Uterus (tissue), 3 donors: ENCODE measurements at regions not wholly inside any gene's neighbourhood (a gene's known extent, or its start where the extent isn't known, plus 50 kb on each side); places are given as distances from the start of the nearest gene placed in this dataset.

Experiments used
- DNase-seq, 2 donors: peaks; one replicate each; pipeline ENCODE4 v3.0.0-alpha.2; 2019 to 2020
- H3K27ac ChIP-seq, 2 donors: fragments of 200-600 bp; sonication (generic); 1 replicate in 1 of 2; 2 replicates in 1 of 2; pipeline ENCODE4 v1.5.1; 2016 to 2018
- H3K27me3 ChIP-seq, 2 donors: fragments of 200-600 bp; sonication (generic); one replicate each; pipeline ENCODE4 v1.5.1; 2018 to 2019; ENCODE audit warnings: control low read depth in 1 of 2
- H3K36me3 ChIP-seq, 2 donors: fragments of 200-600 bp; sonication (generic); one replicate each; pipeline ENCODE4 v1.5.1; 2019; ENCODE audit warnings: control low read depth in 1 of 2
- H3K4me1 ChIP-seq, 2 donors: fragments of 200-600 bp; sonication (generic); one replicate each; pipeline ENCODE4 v1.5.1; 2018 to 2019; ENCODE audit warnings: control low read depth in 1 of 2
- H3K4me3 ChIP-seq, 2 donors: fragments of 200-600 bp; sonication (generic); 1 replicate in 1 of 2; 2 replicates in 1 of 2; pipeline ENCODE4 v1.5.1; 2018 to 2019; ENCODE audit warnings: mild to moderate bottlenecking in 1 of 2
- H3K9me3 ChIP-seq, 2 donors: fragments of 200-600 bp; sonication (generic); one replicate each; pipeline ENCODE4 v1.5.1; 2019; ENCODE audit warnings: control low read depth in 1 of 2
- CTCF ChIP-seq, 4 experiments: fragments of 200-600 bp in 2 of 4; fragments of 450-650 bp in 2 of 4; sonication (generic) in 2 of 4; IDR thresholded peaks; one replicate each; pipeline ENCODE4 v1.5.1; 2016 to 2019; ENCODE audit warnings: antibody characterized with exemption in 4 of 4, mild to moderate bottlenecking in 2 of 4, moderate library complexity in 1 of 4
- POLR2A ChIP-seq, 2 donors: fragments of 450-650 bp; IDR thresholded peaks; one replicate each; pipeline ENCODE4 v1.6.1; 2016; ENCODE audit warnings: antibody characterized with exemption in 2 of 2, mild to moderate bottlenecking in 1 of 2, moderate library complexity in 1 of 2
- intact Hi-C: fragments of 100-400 bp; cut with DNase I; formaldehyde crosslinking; loops from one replicate; pipeline ENCODE4 v1.15.1; 2023; ENCODE audit warnings: low total_unique reads
- donor health status: DM: yes; HTN: yes; CAD: no.

GRCh38 chr10:124181656-124182055 lies 88.3 kb upstream of the CHST15 start:
- H3K27me3 ChIP-seq, result no peaks in the 10 kb centered on the region
- H3K36me3 ChIP-seq, result no peaks in the 10 kb centered on the region
- no peaks in the 10 kb centered on the region for H3K9me3 ChIP-seq
- TF ChIP-seq POLR2A (IDR thresholded peaks at IDR 0.05) (no peak), CTCF (IDR thresholded peaks at IDR 0.05) (no peak)
- no peak overlapping the region for H3K27ac ChIP-seq
- intact Hi-C loops, result no loop called here
- H3K4me1 ChIP-seq, result no peaks in the 10 kb centered on the region
- H3K4me3 ChIP-seq, result no peak overlapping the region
- no peak for DNase-seq

DNA sequence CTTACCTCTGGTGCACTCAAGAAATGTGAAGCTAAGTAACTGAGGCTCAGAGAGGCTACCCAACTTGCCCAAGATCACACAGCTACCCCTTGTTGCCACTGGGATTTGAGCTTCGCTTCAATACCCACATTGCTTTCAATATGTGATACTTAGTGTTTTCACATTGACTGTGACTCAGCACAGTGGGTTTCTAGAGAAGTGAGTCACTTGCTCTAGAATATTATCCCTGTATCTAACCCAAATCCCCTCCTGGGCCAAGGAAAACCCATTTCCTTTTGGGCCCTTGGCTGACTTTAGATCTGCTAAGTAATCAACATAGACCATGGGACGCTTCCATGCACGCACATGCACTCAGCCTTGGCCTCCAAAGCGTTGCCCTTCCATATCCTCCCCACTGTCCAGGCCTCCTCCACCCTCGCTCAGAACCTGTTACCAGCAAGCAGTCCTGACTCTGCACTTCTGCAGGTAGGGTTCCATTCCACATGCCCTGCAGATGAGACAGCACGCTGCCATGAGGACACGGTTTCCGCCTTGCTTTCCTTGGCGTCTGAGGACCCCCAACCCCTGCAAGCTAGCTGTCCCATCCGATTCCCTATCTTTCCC lies 87.7 kb upstream of the CHST15 start:
- no peak overlapping the region for H3K4me3 ChIP-seq

DNA sequence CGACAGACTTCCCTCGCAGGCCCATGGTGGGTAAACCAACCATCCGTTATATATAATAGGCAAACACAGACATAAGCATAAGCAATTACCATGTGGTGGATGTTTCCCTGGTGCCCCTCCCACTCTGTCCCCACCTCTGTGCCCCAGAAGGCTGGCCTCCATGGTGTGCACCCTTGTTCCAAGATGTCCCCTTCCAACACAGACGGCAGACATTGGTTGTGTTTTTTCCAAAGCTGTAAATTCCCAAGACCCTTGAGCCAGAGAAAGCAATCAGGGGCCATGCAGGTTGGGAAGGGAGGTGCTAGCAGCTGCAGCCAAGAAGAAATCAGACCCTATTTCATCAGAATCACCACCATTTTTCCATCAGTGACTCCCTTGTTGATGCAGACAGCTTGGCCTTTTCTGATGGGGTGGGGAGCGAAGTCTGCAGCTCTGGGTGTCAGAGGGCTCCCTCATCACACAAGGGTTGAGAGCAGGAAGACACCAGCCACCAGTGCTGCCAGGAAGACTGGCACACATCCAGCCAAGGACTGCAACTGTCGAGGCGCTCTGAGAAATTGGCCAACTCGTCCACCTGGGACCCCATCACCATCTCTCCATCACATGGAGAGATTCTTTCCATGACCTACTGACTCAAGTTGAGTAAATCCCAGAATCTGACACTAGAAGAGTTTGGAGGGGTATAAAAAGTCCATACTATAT lies 86.8 kb upstream of the CHST15 start:
- DNase-seq, result no peak
- Histone ChIP-seq H3K27me3 (no peaks in the 10 kb centered on the region), H3K9me3 (no peaks in the 10 kb centered on the region), H3K4me1 (no peaks in the 10 kb centered on the region), H3K36me3 (no peaks in the 10 kb centered on the region), H3K4me3 (no peak overlapping the region), H3K27ac (no peak overlapping the region)
- intact Hi-C loops, result no loop called here
- TF ChIP-seq CTCF (IDR thresholded peaks at IDR 0.05) (no peak), POLR2A (IDR thresholded peaks at IDR 0.05) (no peak)

More for the DNA sequence above, 87.7 kb upstream of the CHST15 start:
- no peak for TF ChIP-seq POLR2A (IDR thresholded peaks at IDR 0.05)
- no peak for TF ChIP-seq CTCF (IDR thresholded peaks at IDR 0.05)
- no peak for DNase-seq
- intact Hi-C loops, result no loop called here
- Histone ChIP-seq H3K4me1 (no peaks in the 10 kb centered on the region), H3K27ac (no peak overlapping the region), H3K27me3 (no peaks in the 10 kb centered on the region), H3K36me3 (no peaks in the 10 kb centered on the region), H3K9me3 (no peaks in the 10 kb centered on the region)

- H3K4me3 ChIP-seq, result no peak overlapping the region
- no peak overlapping the region for H3K27ac ChIP-seq
- intact Hi-C loops, result no loop called here
- H3K27me3 ChIP-seq, result no peaks in the 10 kb centered on the region
- H3K4me1 ChIP-seq, result no peaks in the 10 kb centered on the region
- TF ChIP-seq CTCF (IDR thresholded peaks at IDR 0.05) (no peak), POLR2A (IDR thresholded peaks at IDR 0.05) (no peak)
- no peaks in the 10 kb centered on the region for H3K9me3 ChIP-seq
- no peak for DNase-seq
- H3K36me3 ChIP-seq, result no peaks in the 10 kb centered on the region
These were observed 86.1 kb upstream of the CHST15 start for GRCh38 chr10:124179308-124180043.

- no peak for DNase-seq
- no peak for TF ChIP-seq CTCF (IDR thresholded peaks at IDR 0.05)
- no peak for TF ChIP-seq POLR2A (IDR thresholded peaks at IDR 0.05)
- no peaks in the 10 kb centered on the region for H3K9me3 ChIP-seq
- no peaks in the 10 kb centered on the region for H3K36me3 ChIP-seq
- H3K4me3 ChIP-seq, result no peak overlapping the region
- intact Hi-C loops, result no loop called here
- H3K27me3 ChIP-seq, result no peaks in the 10 kb centered on the region
- H3K4me1 ChIP-seq, result no peaks in the 10 kb centered on the region
- no peak overlapping the region for H3K27ac ChIP-seq
These were observed 83.8 kb upstream of the CHST15 start for GRCh38 chr10:124177180-124177518.
